DOHH2 (cell line): ENCODE measurements at regions not wholly inside any gene's neighbourhood (a gene's known extent, or its start where the extent isn't known, plus 50 kb on each side); places are given as distances from the start of the nearest gene placed in this dataset.

Experiments used
- H3F3A ChIP-seq: fragments of 200-600 bp; sonication (generic), shearing (Covaris generic); 2 replicates; pipeline ENCODE4 v1.6.0; 2016; ENCODE audit warnings: antibody characterized with exemption, mild to moderate bottlenecking; ENCODE audit not compliant: control insufficient read depth, insufficient read depth
- H3K27ac ChIP-seq: fragments of 200-600 bp; sonication (generic); 2 replicates; pipeline ENCODE4 v1.5.1; 2014; ENCODE audit warnings: low read depth, mild to moderate bottlenecking, low read length, moderate library complexity
- H3K27me3 ChIP-seq: fragments of 200-600 bp; sonication (generic); 2 replicates; pipeline ENCODE4 v1.6.1; 2014; ENCODE audit warnings: mild to moderate bottlenecking, low read length, mixed read lengths; ENCODE audit not compliant: control insufficient read depth
- H3K36me3 ChIP-seq: fragments of 200-600 bp; sonication (generic); 2 replicates; pipeline ENCODE4 v1.6.1; 2014; ENCODE audit warnings: mild to moderate bottlenecking, low read length, moderate library complexity, mixed read lengths; ENCODE audit not compliant: control insufficient read depth
- H3K4me1 ChIP-seq: fragments of 200-600 bp; sonication (generic); 2 replicates; pipeline ENCODE4 v1.6.1; 2014; ENCODE audit warnings: mild to moderate bottlenecking, low read length, mixed read lengths; ENCODE audit not compliant: control insufficient read depth
- H3K4me2 ChIP-seq: fragments of 200-600 bp; sonication (generic); 2 replicates; pipeline ENCODE4 v1.6.0; 2014; ENCODE audit warnings: mild to moderate bottlenecking, low read length, moderate library complexity
- H3K4me3 ChIP-seq: fragments of 200-600 bp; sonication (generic); 2 replicates; pipeline ENCODE4 v1.5.1; 2014; ENCODE audit warnings: mild to moderate bottlenecking, low read length, mixed read lengths
- H3K79me2 ChIP-seq: fragments of 200-600 bp; sonication (generic); 2 replicates; pipeline ENCODE4 v1.6.1; 2014; ENCODE audit warnings: mild to moderate bottlenecking, low read length, mixed read lengths; ENCODE audit not compliant: control insufficient read depth
- H3K9me2 ChIP-seq: fragments of 200-600 bp; sonication (generic); replicated peaks from 2 replicates; pipeline ENCODE4 v1.6.1; 2014; ENCODE audit warnings: mild to moderate bottlenecking, low read length, mixed read lengths; ENCODE audit not compliant: control insufficient read depth
- H3K9me3 ChIP-seq: fragments of 200-600 bp; sonication (generic); 2 replicates; pipeline ENCODE4 v1.6.1; 2014; ENCODE audit warnings: antibody characterized with exemption, low read length, mixed read lengths; ENCODE audit not compliant: control insufficient read depth, insufficient read depth
- H4K20me1 ChIP-seq: fragments of 200-600 bp; sonication (generic); 2 replicates; pipeline ENCODE4 v1.6.0; 2014; ENCODE audit warnings: low read depth, mild to moderate bottlenecking, antibody characterized with exemption, low read length, moderate library complexity; ENCODE audit not compliant: control insufficient read depth, insufficient read depth
- EZH2phosphoT487 ChIP-seq: fragments of 200-600 bp; sonication (generic); IDR thresholded peaks from 2 replicates; pipeline ENCODE4 v1.6.1; 2017; ENCODE audit warnings: borderline replicate concordance, mild to moderate bottlenecking, antibody characterized with exemption, low read length, moderate library complexity, mixed read lengths
- TF ChIP-seq, protein P1 (sequence below): fragments of 200-600 bp; sonication (generic); IDR thresholded peaks from one replicate; pipeline ENCODE4 v1.5.1; 2014; ENCODE audit warnings: antibody characterized with exemption, mild to moderate bottlenecking, low read depth, low read length; ENCODE audit not compliant: poor library complexity, severe bottlenecking

GRCh38 chr4:135532132-135532531, 1330.5 kb upstream of the PABPC4L start:
- Histone ChIP-seq H3K36me3 (no peaks in the 10 kb centered on the region), H3K9me3 (no peaks in the 10 kb centered on the region), H3K79me2 (no peaks in the 10 kb centered on the region), H4K20me1 (no peaks in the 10 kb centered on the region), H3K4me3 (no peak overlapping the region), H3K9me2 (no peaks in the 10 kb centered on the region), H3K27ac (no peak overlapping the region), H3F3A (no peaks in the 10 kb centered on the region), H3K4me2 (no peak overlapping the region), H3K4me1 (no peaks in the 10 kb centered on the region), H3K27me3 (no peaks in the 10 kb centered on the region)
- TF ChIP-seq EZH2phosphoT487, result no peak
- TF ChIP-seq, protein P1, sequence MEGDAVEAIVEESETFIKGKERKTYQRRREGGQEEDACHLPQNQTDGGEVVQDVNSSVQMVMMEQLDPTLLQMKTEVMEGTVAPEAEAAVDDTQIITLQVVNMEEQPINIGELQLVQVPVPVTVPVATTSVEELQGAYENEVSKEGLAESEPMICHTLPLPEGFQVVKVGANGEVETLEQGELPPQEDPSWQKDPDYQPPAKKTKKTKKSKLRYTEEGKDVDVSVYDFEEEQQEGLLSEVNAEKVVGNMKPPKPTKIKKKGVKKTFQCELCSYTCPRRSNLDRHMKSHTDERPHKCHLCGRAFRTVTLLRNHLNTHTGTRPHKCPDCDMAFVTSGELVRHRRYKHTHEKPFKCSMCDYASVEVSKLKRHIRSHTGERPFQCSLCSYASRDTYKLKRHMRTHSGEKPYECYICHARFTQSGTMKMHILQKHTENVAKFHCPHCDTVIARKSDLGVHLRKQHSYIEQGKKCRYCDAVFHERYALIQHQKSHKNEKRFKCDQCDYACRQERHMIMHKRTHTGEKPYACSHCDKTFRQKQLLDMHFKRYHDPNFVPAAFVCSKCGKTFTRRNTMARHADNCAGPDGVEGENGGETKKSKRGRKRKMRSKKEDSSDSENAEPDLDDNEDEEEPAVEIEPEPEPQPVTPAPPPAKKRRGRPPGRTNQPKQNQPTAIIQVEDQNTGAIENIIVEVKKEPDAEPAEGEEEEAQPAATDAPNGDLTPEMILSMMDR, result no peak

- no peak for TF ChIP-seq EZH2phosphoT487
- TF ChIP-seq, protein P1, result no peak
- H3K27me3 ChIP-seq, result no peaks in the 10 kb centered on the region
- H3F3A ChIP-seq, result no peaks in the 10 kb centered on the region
- no peak overlapping the region for H3K4me2 ChIP-seq
- H3K27ac ChIP-seq, result no peak overlapping the region
- H3K4me1 ChIP-seq, result no peaks in the 10 kb centered on the region
- no peak overlapping the region for H3K4me3 ChIP-seq
- no peaks in the 10 kb centered on the region for H3K79me2 ChIP-seq
- no peaks in the 10 kb centered on the region for H4K20me1 ChIP-seq
- no peaks in the 10 kb centered on the region for H3K9me2 ChIP-seq
- no peaks in the 10 kb centered on the region for H3K9me3 ChIP-seq
- H3K36me3 ChIP-seq, result no peaks in the 10 kb centered on the region
These were observed 1313.7 kb upstream of the PABPC4L start for GRCh38 chr4:135515295-135515694.

- Histone ChIP-seq H3K27ac (no peak overlapping the region), H3K79me2 (no peaks in the 10 kb centered on the region), H3K9me2 (no peaks in the 10 kb centered on the region), H3K9me3 (no peaks in the 10 kb centered on the region), H3K4me3 (no peak overlapping the region), H3K4me2 (no peak overlapping the region), H3K27me3 (no peaks in the 10 kb centered on the region), H3K4me1 (no peaks in the 10 kb centered on the region), H3K36me3 (no peaks in the 10 kb centered on the region), H4K20me1 (no peaks in the 10 kb centered on the region), H3F3A (no peaks in the 10 kb centered on the region)
- TF ChIP-seq, protein P1, result no peak
- no peak for TF ChIP-seq EZH2phosphoT487
These were observed 1309.0 kb upstream of the PABPC4L start for GRCh38 chr4:135510582-135510981.
